NK-92 (cell line): ENCODE measurements at regions not wholly inside any gene's neighbourhood (a gene's known extent, or its start where the extent isn't known, plus 50 kb on each side); places are given as distances from the start of the nearest gene placed in this dataset.

Source experiments
- DNase-seq: peaks from one replicate; lab custom pipeline; 2025; ENCODE audit not compliant: unreplicated experiment; lab: John Stamatoyannopoulos, UW

GRCh38 chr20:39946053-39946810, 742.8 kb downstream of the MAFB start:
- DNase-seq: no peak

- DNase-seq: no peak
Observed at GRCh38 chr20:39944861-39945260, 744.2 kb downstream of the MAFB start.

- no peak for DNase-seq
Observed at GRCh38 chr20:39943336-39943735, 745.7 kb downstream of the MAFB start.

GRCh38 chr20:39941245-39941644, 747.8 kb downstream of the MAFB start:
- no peak for DNase-seq

- no peak for DNase-seq
Observed at GRCh38 chr20:39939241-39939865, 749.7 kb downstream of the MAFB start.

GRCh38 chr20:39936401-39936800, 752.6 kb downstream of the MAFB start:
- DNase-seq: no peak

- DNase-seq: no peak
Observed at GRCh38 chr20:39935901-39936300, 753.1 kb downstream of the MAFB start.

- no peak for DNase-seq
Observed at GRCh38 chr20:39916236-39916765, 772.7 kb downstream of the MAFB start.

GRCh38 chr20:39913274-39913673, 775.8 kb downstream of the MAFB start:
- DNase-seq: no peak

GRCh38 chr20:39911497-39911896, 777.5 kb downstream of the MAFB start:
- no peak for DNase-seq

- no peak for DNase-seq
Observed at GRCh38 chr20:39910536-39910935, 778.5 kb downstream of the MAFB start.

GRCh38 chr20:39909447-39909846, 779.6 kb downstream of the MAFB start:
- no peak for DNase-seq

GRCh38 chr20:39904476-39905112, 784.4 kb downstream of the MAFB start:
- no peak for DNase-seq

- DNase-seq: no peak
Observed at GRCh38 chr20:39903806-39904465, 785.1 kb downstream of the MAFB start.

- no peak for DNase-seq
Observed at GRCh38 chr20:39899881-39900280, 789.2 kb downstream of the MAFB start.

- DNase-seq: no peak
Observed at GRCh38 chr20:39898467-39898852, 790.6 kb downstream of the MAFB start.

GRCh38 chr20:39897781-39898466, 791.1 kb downstream of the MAFB start:
- DNase-seq: no peak

- no peak for DNase-seq
Observed at GRCh38 chr20:39897058-39897457, 792.0 kb downstream of the MAFB start.

- DNase-seq: no peak
Observed at GRCh38 chr20:39894067-39894466, 795.0 kb downstream of the MAFB start.

- DNase-seq: no peak
Observed at GRCh38 chr20:39893003-39893685, 795.9 kb downstream of the MAFB start.
